NCI-H2081 (cell line): ENCODE measurements at regions not wholly inside any gene's neighbourhood (a gene's known extent, or its start where the extent isn't known, plus 50 kb on each side); places are given as distances from the start of the nearest gene placed in this dataset.

Experiments
- DNase-seq, 2 experiments: peaks; one replicate each; lab custom pipeline; 2025; lab: John Stamatoyannopoulos, UW

DNA sequence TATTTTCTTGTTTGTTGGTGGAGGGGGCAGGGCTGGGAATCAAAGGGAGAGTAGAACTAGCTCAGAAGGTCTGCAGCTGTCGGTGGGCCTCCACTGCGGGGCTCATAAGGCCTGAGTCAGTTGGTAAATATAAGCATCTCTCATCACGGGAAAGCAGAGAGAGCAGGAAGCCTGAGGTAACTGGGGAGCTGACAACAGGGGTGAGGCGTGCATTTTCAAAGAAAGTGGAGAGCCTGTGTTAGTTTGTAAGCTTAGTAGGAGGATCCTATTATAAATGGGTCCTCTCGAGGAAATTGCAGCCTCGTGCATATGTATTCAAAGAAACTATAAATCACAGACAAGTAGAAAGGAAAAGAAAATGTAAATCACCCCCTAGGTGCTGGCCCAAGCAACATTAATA, 221.0 kb upstream of the CDH13 start:
- no peak for DNase-seq

DNA sequence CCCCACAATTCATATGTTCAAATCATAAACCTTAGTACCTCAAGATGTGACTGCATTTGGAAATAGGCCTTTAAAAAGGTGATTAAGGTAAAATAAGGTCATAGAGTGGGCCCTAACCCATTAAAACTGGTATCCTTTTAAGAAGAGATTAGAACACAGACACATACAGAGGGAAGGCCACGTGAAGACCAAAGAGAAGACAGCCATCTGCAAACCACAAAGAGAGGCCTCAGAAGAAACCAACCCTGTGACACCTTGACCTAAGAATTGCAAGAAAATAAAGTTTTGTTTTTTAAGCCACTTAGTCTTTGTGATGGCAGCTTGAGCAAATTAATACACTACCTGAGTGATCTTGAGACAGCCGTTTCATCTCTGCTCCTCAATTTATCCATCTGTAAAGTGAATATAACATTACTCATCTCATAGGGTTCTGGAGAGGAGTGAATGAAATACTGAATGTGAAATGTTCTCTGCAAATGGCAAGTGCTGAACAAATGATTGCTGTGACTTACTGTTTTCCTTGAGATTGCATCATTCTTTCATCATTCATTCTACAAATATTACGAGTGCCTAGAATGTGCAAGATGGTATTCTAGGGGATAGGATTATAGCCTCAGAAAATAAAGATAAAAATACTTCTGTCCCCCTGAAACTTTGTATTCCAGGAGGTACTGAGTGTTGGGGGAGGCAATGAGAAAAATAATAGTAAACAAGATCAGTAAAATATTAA, 222.0 kb upstream of the CDH13 start:
- no peak for DNase-seq

DNA sequence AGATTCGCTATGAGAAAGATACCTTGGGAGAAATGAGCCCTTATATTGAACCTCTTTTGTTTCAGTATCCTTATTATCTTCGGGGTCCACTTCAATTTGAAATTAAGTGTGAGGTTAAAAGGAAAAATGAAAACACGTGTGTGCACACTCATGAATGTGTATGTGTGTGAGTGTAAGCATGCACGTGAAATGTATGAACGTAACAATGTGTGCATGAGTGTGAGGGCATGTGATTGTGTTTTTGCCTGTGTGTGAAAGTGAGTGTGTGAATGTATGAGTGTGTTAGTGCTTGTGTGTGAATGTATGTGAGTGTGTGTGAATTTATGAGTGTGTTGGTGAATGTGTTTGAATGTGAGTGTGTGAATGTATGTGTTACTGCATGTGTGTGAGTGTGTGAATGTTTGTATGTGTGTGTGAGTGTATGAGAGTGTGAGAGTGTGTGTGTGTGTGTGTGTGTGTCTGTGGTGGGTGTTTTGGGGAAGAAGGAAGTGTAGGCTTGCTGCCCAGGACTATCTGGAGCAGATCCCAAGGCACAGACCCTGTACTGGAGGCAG, 224.0 kb upstream of the CDH13 start:
- no peak for DNase-seq

DNA sequence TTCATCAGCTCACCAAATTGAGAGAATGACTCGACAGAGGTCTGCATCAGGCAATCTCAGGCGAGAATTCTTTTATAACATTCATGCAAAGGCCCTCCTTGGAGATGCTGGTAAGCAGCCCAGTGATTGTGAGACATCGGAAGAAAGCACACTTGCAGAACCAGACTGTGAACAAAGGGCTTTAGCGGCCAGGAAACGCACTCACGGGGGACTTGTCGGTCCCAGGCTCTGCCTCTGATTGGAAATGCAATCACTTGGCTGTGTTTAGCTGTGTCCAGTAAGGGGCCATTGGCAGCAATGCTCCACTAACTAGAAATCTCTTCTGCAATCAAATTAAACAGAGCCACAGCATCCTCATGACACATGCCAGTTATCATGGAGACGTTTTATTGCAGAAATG, 226.7 kb upstream of the CDH13 start:
- no peak for DNase-seq

DNA sequence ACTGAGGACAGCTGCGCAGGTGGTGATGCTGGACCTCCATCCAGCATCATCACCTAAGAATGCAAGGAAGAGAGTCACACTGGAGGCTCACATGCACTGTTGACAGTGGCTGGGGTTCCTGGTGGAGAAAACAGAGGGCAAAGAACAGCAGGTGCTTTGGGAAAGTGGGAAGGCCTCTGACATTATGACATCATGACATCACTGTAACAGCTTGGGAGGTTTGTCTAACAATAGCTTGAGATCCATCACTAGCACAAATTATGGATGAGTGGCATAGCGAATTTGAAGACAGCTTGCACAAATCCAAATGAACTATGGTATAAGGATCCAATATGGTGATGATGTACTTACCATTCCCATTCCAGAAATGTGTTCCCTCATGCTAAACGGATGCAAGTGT, 226.5 kb upstream of the MPHOSPH6 start:
- DNase-seq: no peak

- DNase-seq: no peak
Measured at GRCh38 chr16:82395212-82395611, 225.2 kb upstream of the MPHOSPH6 start.

DNA sequence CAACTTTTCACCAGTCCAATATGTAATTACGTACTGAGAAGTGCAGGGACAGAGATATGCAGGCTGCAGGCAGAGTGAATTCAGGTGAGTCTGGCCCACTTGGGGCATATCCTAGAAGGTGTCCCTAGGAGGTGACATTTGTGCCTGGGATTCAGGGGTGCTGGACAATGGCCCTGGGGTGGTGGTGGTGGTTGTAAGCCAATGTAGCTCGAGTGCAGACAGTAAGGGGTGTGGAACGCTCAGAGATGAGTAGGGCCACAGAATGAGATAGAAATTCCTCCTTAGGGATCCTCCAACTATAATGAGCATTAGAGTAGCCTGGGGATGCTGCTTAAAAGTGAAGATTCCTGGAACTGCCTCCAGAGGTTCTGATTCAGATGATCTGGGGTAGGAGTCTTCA, 221.7 kb upstream of the MPHOSPH6 start:
- DNase-seq: no peak

- DNase-seq: no peak
Measured at GRCh38 chr16:82389956-82390650, 220.1 kb upstream of the MPHOSPH6 start.

DNA sequence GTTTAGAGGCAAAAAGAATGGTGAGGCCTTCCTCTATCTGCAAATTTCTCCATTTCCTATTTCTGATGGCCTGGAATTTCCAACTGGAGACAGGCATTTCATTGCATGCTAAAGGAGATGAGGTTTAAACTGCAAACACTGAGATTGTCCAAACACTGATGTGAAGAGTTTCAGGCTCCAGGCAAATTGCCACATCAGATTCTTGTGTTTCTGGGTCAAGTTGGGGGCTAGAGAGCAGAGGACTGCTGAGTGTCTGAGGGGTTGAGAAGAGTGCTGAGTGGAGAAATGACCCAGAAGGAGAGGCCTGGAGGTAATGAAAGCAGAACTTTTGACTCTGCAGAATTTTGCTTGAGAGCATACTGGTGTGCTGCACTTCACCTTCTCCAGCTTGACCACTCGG, 216.7 kb upstream of the MPHOSPH6 start:
- DNase-seq: no peak

- no peak for DNase-seq
Measured at GRCh38 chr16:82384949-82385348, 214.9 kb upstream of the MPHOSPH6 start.

DNA sequence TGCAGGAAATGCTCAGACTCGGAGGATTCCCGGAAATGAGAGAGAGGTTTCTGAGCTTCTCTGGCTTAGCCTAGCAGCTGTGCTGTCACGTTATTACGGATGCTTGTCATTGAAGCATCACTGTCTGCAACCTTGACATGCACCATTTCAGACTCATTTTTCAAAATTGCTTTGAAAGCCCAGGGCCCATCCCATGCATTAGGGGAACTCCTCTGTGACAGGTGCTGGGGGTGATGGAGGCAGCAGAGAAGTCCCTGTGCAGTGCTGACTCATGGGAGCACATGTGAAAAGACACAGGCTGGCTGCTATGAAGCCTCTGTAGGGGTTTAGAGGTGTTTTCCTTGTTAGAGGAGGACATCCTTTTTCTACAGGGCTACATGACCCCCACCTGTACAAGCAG, 214.0 kb upstream of the MPHOSPH6 start:
- DNase-seq: no peak

GRCh38 chr16:82382521-82382920, 212.5 kb upstream of the MPHOSPH6 start:
- no peak for DNase-seq

DNA sequence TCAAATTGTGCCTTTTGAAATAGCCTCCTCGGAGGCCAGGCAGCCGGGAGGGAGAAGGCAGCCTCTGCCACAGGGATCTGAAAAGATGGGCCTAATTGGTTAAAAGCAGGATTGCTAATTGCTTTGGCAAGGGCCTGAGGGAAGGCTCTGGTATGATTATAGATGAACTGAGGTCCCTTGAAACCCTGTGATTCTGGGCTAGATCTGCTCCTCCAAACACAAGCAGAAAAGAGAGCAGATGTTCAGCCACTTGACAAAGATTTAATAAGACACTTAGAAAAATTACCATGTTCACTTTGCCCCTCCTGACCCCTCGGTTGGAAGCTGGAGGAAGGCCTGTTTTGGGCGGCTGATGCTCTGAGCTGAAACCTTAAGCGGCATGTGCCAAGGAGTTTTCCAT, 209.5 kb upstream of the MPHOSPH6 start:
- no peak for DNase-seq

GRCh38 chr16:82373976-82374375, 204.0 kb upstream of the MPHOSPH6 start:
- DNase-seq: no peak

DNA sequence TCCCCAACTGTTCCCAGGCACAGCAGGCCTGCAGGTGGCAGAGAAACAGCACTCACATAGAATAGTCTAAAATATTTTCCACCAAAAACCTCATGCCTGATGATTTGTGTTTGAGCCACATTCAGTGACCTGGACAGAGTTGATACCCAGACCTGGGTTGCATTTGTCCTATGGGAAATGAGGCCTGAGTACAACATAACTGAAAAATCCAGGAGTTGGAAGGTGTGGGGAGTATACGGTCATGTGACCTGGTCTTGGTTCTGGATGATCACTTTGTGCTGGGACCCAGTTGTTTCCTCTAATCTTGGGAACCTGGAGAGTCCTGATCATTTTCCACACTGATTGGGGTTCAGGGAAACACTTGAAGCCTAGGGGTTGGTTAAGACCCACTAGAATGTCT, 200.3 kb upstream of the MPHOSPH6 start:
- DNase-seq: no peak

DNA sequence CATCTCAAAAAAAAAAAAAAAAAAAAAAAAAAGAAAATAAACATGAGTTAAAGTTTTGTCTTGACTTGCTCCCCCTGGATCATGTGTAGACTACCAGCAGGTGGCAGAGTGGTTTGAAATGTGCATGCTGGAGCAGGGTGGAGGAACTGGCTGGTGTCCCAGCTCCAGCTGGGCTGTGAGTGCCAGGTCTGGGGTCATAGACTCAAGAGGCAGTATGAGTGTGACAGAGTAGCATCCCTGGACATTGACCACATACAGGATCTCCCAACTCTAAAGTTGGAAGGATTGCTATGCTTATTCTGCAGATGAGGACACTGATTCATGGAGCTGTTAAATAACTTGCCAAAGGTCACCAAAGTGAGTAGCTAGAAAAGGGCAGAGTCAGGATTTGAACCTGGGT, 198.0 kb upstream of the MPHOSPH6 start:
- DNase-seq: no peak

DNA sequence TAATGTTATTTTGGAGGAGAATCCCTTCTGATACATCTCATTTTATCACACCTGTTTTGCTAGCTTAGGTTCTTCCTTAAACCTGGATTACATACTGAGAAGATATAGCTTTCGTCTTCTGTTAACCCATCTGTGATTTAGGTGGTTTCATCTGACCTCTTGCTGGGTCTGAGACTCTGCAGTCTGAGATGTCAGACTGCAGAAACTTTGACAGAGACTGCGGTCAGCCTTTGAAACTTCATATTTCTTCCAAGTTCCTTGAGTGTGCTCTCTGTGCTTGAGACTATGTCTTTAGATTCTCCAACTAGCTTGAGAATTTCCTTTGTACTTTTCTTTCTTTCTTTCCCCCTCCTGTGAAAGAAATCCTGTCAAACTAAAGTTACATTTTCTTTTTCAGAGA, 196.4 kb upstream of the MPHOSPH6 start:
- no peak for DNase-seq

- DNase-seq: no peak
Measured at GRCh38 chr16:82364690-82365089, 194.7 kb upstream of the MPHOSPH6 start.

GRCh38 chr16:82363026-82363816, 193.2 kb upstream of the MPHOSPH6 start:
- no peak for DNase-seq

- DNase-seq: no peak
Measured at GRCh38 chr16:82361885-82362284, 191.9 kb upstream of the MPHOSPH6 start.

- DNase-seq: no peak
Measured at GRCh38 chr16:82360024-82360783, 190.2 kb upstream of the MPHOSPH6 start.
